Lower leg skin (tissue), 4 donors: ENCODE measurements at regions not wholly inside any gene's neighbourhood (a gene's known extent, or its start where the extent isn't known, plus 50 kb on each side); places are given as distances from the start of the nearest gene placed in this dataset.

Experiments used
- DNase-seq, 2 donors: peaks; one replicate each; pipeline ENCODE4 v3.0.0-alpha.2; 2019; ENCODE audit warnings: low spot score in 2 of 2
- H3K4me3 ChIP-seq: fragments of 200-600 bp; sonication (generic); 2 replicates; pipeline ENCODE4 v1.5.1; 2017; ENCODE audit warnings: mild to moderate bottlenecking, low read depth; ENCODE audit not compliant: poor library complexity, severe bottlenecking
- POLR2A ChIP-seq, 2 donors: fragments of 450-650 bp; IDR thresholded peaks; one replicate each; pipeline ENCODE4 v1.6.1; 2016 to 2017; ENCODE audit warnings: antibody characterized with exemption in 2 of 2, mild to moderate bottlenecking in 1 of 2, moderate library complexity in 1 of 2
- WGBS, 2 donors: methylation state at CpG; one replicate each; pipeline ENCODE4 v1.1.5; 2018; 5-methylcytosine and 5-hydroxymethylcytosine counted together
- intact Hi-C: fragments of 100-400 bp; cut with DNase I; formaldehyde crosslinking; loops from one replicate; pipeline ENCODE4 v1.15.0; 2023; ENCODE audit warnings: low total_unique reads
- TF ChIP-seq, protein P1 (sequence below), 3 donors: fragments of 450-650 bp; IDR thresholded peaks; one replicate each; pipeline ENCODE4 v1.5.1; 2016; ENCODE audit warnings: antibody characterized with exemption in 3 of 3, mild to moderate bottlenecking in 3 of 3, moderate library complexity in 2 of 3

- intact Hi-C loops: no loop called here
- no peak for TF ChIP-seq POLR2A (IDR thresholded peaks at IDR 0.05)
- TF ChIP-seq, protein P1, sequence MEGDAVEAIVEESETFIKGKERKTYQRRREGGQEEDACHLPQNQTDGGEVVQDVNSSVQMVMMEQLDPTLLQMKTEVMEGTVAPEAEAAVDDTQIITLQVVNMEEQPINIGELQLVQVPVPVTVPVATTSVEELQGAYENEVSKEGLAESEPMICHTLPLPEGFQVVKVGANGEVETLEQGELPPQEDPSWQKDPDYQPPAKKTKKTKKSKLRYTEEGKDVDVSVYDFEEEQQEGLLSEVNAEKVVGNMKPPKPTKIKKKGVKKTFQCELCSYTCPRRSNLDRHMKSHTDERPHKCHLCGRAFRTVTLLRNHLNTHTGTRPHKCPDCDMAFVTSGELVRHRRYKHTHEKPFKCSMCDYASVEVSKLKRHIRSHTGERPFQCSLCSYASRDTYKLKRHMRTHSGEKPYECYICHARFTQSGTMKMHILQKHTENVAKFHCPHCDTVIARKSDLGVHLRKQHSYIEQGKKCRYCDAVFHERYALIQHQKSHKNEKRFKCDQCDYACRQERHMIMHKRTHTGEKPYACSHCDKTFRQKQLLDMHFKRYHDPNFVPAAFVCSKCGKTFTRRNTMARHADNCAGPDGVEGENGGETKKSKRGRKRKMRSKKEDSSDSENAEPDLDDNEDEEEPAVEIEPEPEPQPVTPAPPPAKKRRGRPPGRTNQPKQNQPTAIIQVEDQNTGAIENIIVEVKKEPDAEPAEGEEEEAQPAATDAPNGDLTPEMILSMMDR (IDR thresholded peaks at IDR 0.05): no peak
- 48 to 53% methylated on average over 6 of the region's 6 CpGs for WGBS, 2 donors
- no peak for DNase-seq
- no peak overlapping the region for H3K4me3 ChIP-seq
These were observed 194.9 kb downstream of the SKIDA1 start for GRCh38 chr10:21330628-21331020.

GRCh38 chr10:21329995-21330627 lies 195.4 kb downstream of the SKIDA1 start:
- intact Hi-C loops: no loop called here
- DNase-seq: no peak
- no peak overlapping the region for H3K4me3 ChIP-seq
- 48 to 51% methylated on average over 4 of the region's 4 CpGs for WGBS, 2 donors
- TF ChIP-seq POLR2A (IDR thresholded peaks at IDR 0.05): no peak
- TF ChIP-seq, protein P1 (IDR thresholded peaks at IDR 0.05): no peak

GRCh38 chr10:21327289-21327993 lies 198.0 kb downstream of the SKIDA1 start:
- TF ChIP-seq POLR2A (IDR thresholded peaks at IDR 0.05): no peak
- TF ChIP-seq, protein P1 (IDR thresholded peaks at IDR 0.05): no peak
- DNase-seq: no peak
- no peak overlapping the region for H3K4me3 ChIP-seq
- intact Hi-C loops: no loop called here
- WGBS, 2 donors: 75 to 77% methylated on average over 10 of the region's 10 CpGs

DNA sequence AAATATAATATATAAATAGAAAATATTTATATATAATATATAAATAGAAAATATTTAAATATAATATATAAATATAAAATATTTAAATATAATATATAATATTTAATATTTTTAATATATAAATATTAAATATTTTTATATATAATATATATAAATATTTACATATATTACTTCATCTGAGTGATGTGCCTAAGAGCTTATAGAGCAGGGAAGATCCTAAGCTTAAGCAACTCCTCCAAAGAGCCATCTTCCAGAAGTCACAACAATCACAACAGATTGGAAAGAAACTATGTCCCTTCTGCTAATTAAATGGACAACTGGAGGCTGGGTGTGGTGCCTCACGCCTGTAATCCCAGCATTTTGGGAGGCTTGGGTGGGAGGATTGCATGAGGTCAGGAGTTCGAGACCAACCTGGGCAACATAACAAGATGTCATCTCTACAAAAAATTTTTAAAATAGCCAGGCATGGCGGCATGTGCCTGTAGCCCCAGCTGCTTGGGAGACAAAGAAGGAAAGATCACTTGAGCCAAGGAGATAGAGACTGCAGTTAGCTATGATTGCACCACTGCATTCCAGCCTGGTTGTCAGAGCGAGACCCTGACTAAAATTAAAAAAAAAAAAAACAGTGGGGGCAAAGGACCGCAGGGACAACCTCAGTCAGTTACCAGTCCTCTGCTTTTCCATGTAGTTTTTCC lies 198.7 kb downstream of the SKIDA1 start:
- intact Hi-C loops: no loop called here
- H3K4me3 ChIP-seq: no peak overlapping the region
- no peak for DNase-seq
- WGBS, 2 donors: 92 to 97% methylated on average over 5 of the region's 5 CpGs
- TF ChIP-seq POLR2A (IDR thresholded peaks at IDR 0.05): no peak
- TF ChIP-seq, protein P1 (IDR thresholded peaks at IDR 0.05): no peak

GRCh38 chr10:21318540-21319167 lies 206.8 kb downstream of the SKIDA1 start:
- TF ChIP-seq POLR2A (IDR thresholded peaks at IDR 0.05): no peak
- TF ChIP-seq, protein P1 (IDR thresholded peaks at IDR 0.05): no peak
- no peak overlapping the region for H3K4me3 ChIP-seq
- WGBS, 2 donors: 82 to 83% methylated on average over 15 of the region's 15 CpGs
- peak in 1 of 2 donors; percentile 75 for DNase-seq
- intact Hi-C loops: no loop called here
